ENCODE measurements at regions not wholly inside any gene's neighbourhood (a gene's known extent, or its start where the extent isn't known, plus 50 kb on each side); places are given as distances from the start of the nearest gene placed in this dataset.

GRCh38 chr12:62116986-62117385 is 143.2 kb upstream of the USP15 start:
- no peak for ATAC-seq (ENCODE audit: insufficient number of reproducible peaks, low FRiP score, low read depth)
- H3K36me3 ChIP-seq, result no peaks in the 10 kb centered on the region

DNA sequence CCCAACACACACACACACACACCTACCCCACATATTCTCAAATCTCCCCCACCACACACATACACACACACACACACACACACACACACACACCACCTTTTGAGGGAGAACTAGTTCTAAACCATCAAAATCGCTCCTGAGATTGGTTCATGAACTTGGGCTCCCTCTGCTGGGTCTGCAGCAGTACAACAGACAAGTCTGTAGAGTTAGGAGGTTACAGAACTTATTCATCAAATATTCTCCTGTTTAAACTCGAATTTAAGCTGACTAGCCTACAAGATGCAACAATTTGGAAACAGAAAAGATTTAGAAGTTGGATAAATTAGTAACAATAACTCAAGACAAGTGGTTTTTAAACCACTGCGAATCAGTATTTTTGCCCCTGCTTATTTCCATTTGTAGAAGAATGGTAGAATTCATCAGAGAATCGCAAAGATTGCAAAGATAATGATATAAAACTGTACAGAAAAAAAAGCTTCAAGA is 136.4 kb upstream of the USP15 start:
- peak; percentile 68 for TF ChIP-seq CTCF (IDR thresholded peaks at IDR 0.05)
- Histone ChIP-seq H3K36me3 (no peaks in the 10 kb centered on the region), H3K9me3 (no peaks in the 10 kb centered on the region), H3K4me3 (no peak overlapping the region), H3K4me1 (ENCODE audit: control insufficient read depth in 1 of 2, low read depth in 2 of 2) (peaks cover 0 to 17% of the 10 kb centered on the region in 2 donors), H3K27ac (no peak overlapping the region), H3K27me3 (replicated peaks; ENCODE audit: insufficient read depth) (no peaks in the 10 kb centered on the region)
- DNase-seq (ENCODE audit: low spot score) (no peak), ATAC-seq (ENCODE audit: insufficient number of reproducible peaks, low FRiP score, low read depth) (peak; percentile 47)

More at GRCh38 chr12:62116986-62117385, 143.2 kb upstream of the USP15 start:
- no peak overlapping the region for H3K4me3 ChIP-seq
- TF ChIP-seq CTCF (IDR thresholded peaks at IDR 0.05), result no peak
- no peak for DNase-seq (ENCODE audit: low spot score)
- no peaks in the 10 kb centered on the region for H3K9me3 ChIP-seq
- no peak overlapping the region for H3K27ac ChIP-seq
- no peaks in the 10 kb centered on the region for H3K27me3 ChIP-seq (replicated peaks; ENCODE audit: insufficient read depth)
- H3K4me1 ChIP-seq (ENCODE audit: control insufficient read depth in 1 of 2, low read depth in 2 of 2), result peaks cover 0 to 17% of the 10 kb centered on the region in 2 donors

GRCh38 chr12:62127516-62127915 is 132.7 kb upstream of the USP15 start:
- H3K27ac ChIP-seq, result no peak overlapping the region
- no peak overlapping the region for H3K4me3 ChIP-seq
- no peaks in the 10 kb centered on the region for H3K36me3 ChIP-seq
- H3K9me3 ChIP-seq, result no peaks in the 10 kb centered on the region
- H3K27me3 ChIP-seq (replicated peaks; ENCODE audit: insufficient read depth), result no peaks in the 10 kb centered on the region
- ATAC-seq (ENCODE audit: insufficient number of reproducible peaks, low FRiP score, low read depth), result no peak
- DNase-seq (ENCODE audit: low spot score), result no peak
- no peaks in the 10 kb centered on the region for H3K4me1 ChIP-seq (ENCODE audit: control insufficient read depth in 1 of 2, low read depth in 2 of 2)
- TF ChIP-seq CTCF (IDR thresholded peaks at IDR 0.05), result no peak

- Histone ChIP-seq H3K27ac (no peak overlapping the region), H3K36me3 (no peaks in the 10 kb centered on the region), H3K4me3 (no peak overlapping the region), H3K27me3 (replicated peaks; ENCODE audit: insufficient read depth) (no peaks in the 10 kb centered on the region), H3K4me1 (ENCODE audit: control insufficient read depth in 1 of 2, low read depth in 2 of 2) (no peaks in the 10 kb centered on the region), H3K9me3 (no peaks in the 10 kb centered on the region)
- DNase-seq (ENCODE audit: low spot score) (no peak), ATAC-seq (ENCODE audit: insufficient number of reproducible peaks, low FRiP score, low read depth) (no peak)
- no peak for TF ChIP-seq CTCF (IDR thresholded peaks at IDR 0.05)
Observed at GRCh38 chr12:62128175-62128975, 131.8 kb upstream of the USP15 start.

DNA sequence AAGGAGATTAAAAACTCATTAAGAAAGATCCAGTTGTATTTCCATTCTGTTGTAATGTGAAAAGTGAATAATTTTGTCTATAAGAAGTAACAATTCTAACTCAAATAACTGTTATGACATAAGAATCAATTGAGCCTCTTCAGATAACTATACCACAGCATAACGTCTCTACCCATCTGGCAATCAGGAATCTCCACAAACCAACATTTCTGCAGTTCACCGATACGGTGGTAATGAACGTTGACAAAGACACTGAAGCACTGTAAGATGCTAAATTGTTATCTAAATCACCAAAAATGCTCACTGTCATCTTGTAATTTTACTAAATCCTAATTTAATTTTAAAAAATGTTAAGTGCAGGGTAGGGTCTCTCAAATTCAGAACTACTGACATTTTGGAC is 130.9 kb upstream of the USP15 start:
- no peak for ATAC-seq (ENCODE audit: insufficient number of reproducible peaks, low FRiP score, low read depth)
- Histone ChIP-seq H3K4me1 (ENCODE audit: control insufficient read depth in 1 of 2, low read depth in 2 of 2) (no peaks in the 10 kb centered on the region), H3K27me3 (replicated peaks; ENCODE audit: insufficient read depth) (no peaks in the 10 kb centered on the region), H3K9me3 (no peaks in the 10 kb centered on the region), H3K4me3 (no peak overlapping the region), H3K27ac (no peak overlapping the region), H3K36me3 (no peaks in the 10 kb centered on the region)
- TF ChIP-seq CTCF (IDR thresholded peaks at IDR 0.05), result no peak
- no peak for DNase-seq (ENCODE audit: low spot score)

All from thoracic aorta (tissue), 2 donors.